CD4-positive, alpha-beta T cell (primary cell): ENCODE measurements at regions not wholly inside any gene's neighbourhood (a gene's known extent, or its start where the extent isn't known, plus 50 kb on each side); places are given as distances from the start of the nearest gene placed in this dataset.

ENCODE experiments used
- ATAC-seq: fragments of 200-7000 bp; cut with Tn5 transposase; one replicate; pipeline ENCODE4 v1.10.0; 2022; ENCODE audit warnings: mild to moderate bottlenecking; ENCODE audit not compliant: poor library complexity
- CTCF ChIA-PET: fragments of 350-600 bp; sonication (Branson Sonifier 250); formaldehyde crosslinking; loops from one replicate; lab custom pipeline; 2021; ENCODE audit warnings: antibody characterized with exemption, inconsistent platforms; lab: Charles Lee
- POLR2A ChIA-PET: fragments of 350-600 bp; sonication (Branson Sonifier 250); formaldehyde crosslinking; loops from one replicate; lab custom pipeline; 2021; ENCODE audit warnings: antibody characterized with exemption, inconsistent platforms; lab: Charles Lee
- DNase-seq, 14 experiments: peaks; one replicate each; pipeline ENCODE4 v3.0.0-alpha.2; 2013 to 2020; ENCODE audit warnings: mixed read lengths in 2 of 14
- H3K27ac ChIP-seq, 2 donors: one replicate each; pipeline versions ENCODE4 v1.5.1 to v1.7.0; 2013; ENCODE audit warnings: low read length in 2 of 2, low read depth in 1 of 2, mild to moderate bottlenecking in 1 of 2
- H3K27me3 ChIP-seq, 2 experiments: 1 replicate in 1 of 2; 2 replicates in 1 of 2; pipeline versions ENCODE4 v1.6.1 to v1.7.0; 2013; ENCODE audit warnings: low read length in 2 of 2, control low read depth in 1 of 2, mild to moderate bottlenecking in 1 of 2, moderate library complexity in 1 of 2; ENCODE audit not compliant: insufficient read depth in 2 of 2, control insufficient read depth in 1 of 2
- H3K36me3 ChIP-seq: one replicate; pipeline ENCODE4 v1.6.1; 2013; ENCODE audit warnings: low read length, control low read depth; ENCODE audit not compliant: insufficient read depth
- H3K4me1 ChIP-seq: one replicate; pipeline ENCODE4 v1.6.1; 2013; ENCODE audit warnings: low read length, control low read depth; ENCODE audit not compliant: insufficient read depth
- H3K4me3 ChIP-seq: one replicate; pipeline ENCODE4 v1.5.1; 2013; ENCODE audit warnings: mild to moderate bottlenecking, low read length, moderate library complexity
- H3K9me3 ChIP-seq, 2 experiments: 1 replicate in 1 of 2; 2 replicates in 1 of 2; pipeline versions ENCODE4 v1.6.1 to v1.7.0; 2013; ENCODE audit warnings: low read length in 2 of 2, mild to moderate bottlenecking in 2 of 2, control low read depth in 1 of 2, moderate library complexity in 1 of 2; ENCODE audit not compliant: control insufficient read depth in 1 of 2, insufficient read depth in 1 of 2
- H3K27ac Mint-ChIP-seq: one replicate; pipeline ENCODE4 v1.8.0; 2020; ENCODE audit warnings: mixed read lengths
- H3K27me3 Mint-ChIP-seq: one replicate; pipeline ENCODE4 v1.8.0; 2021; ENCODE audit warnings: mixed read lengths
- H3K36me3 Mint-ChIP-seq: one replicate; pipeline ENCODE4 v1.8.0; 2021; ENCODE audit warnings: low read depth, mixed read lengths
- H3K4me1 Mint-ChIP-seq: one replicate; pipeline ENCODE4 v1.8.0; 2021; ENCODE audit warnings: low read depth, mixed read lengths
- H3K4me3 Mint-ChIP-seq: one replicate; pipeline ENCODE4 v1.8.0; 2020; ENCODE audit warnings: mild to moderate bottlenecking, mixed read lengths
- H3K9me3 Mint-ChIP-seq: one replicate; pipeline ENCODE4 v1.8.0; 2020; ENCODE audit warnings: mixed read lengths
- CTCF ChIP-seq: fragments of 200-600 bp; IDR thresholded peaks from one replicate; pipeline ENCODE4 v1.8.0; 2022; ENCODE audit warnings: antibody characterized with exemption, mild to moderate bottlenecking
- intact Hi-C, 2 experiments: fragments of 100-400 bp; cut with DNase I in 1 of 2; cut with micrococcal nuclease in 1 of 2; formaldehyde crosslinking; loops; one replicate each; pipeline versions ENCODE4 v1.15.1 to v1.9.0; 2023 to 2025; cut with DNase I, micrococcal nuclease

- no peaks in the 10 kb centered on the region for H3K27me3 ChIP-seq
- peaks cover 0 to 2% of the 10 kb centered on the region in 2 experiments for H3K9me3 ChIP-seq
- no peaks in the 10 kb centered on the region for H3K36me3 ChIP-seq
- Mint-ChIP-seq H3K36me3 (no peaks in the 10 kb centered on the region), H3K27me3 (peaks cover 5% of the 10 kb centered on the region), H3K4me3 (no peak overlapping the region), H3K27ac (no peak overlapping the region), H3K9me3 (no peaks in the 10 kb centered on the region), H3K4me1 (no peaks in the 10 kb centered on the region)
- H3K4me3 ChIP-seq: no peak overlapping the region
- no peak for TF ChIP-seq CTCF
- ATAC-seq (no peak), DNase-seq (no peak)
- ChIA-PET CTCF (no interaction called here), POLR2A (no interaction called here)
- H3K27ac ChIP-seq: no peak overlapping the region
- intact Hi-C loops: no loop called here
- H3K4me1 ChIP-seq: no peaks in the 10 kb centered on the region
Measured at GRCh38 chr3:33975463-33975862, 177.0 kb downstream of the PDCD6IP start.

GRCh38 chr3:33977227-33977626, 178.8 kb downstream of the PDCD6IP start:
- no peak for DNase-seq
- Mint-ChIP-seq H3K27me3 (no peaks in the 10 kb centered on the region), H3K4me1 (no peaks in the 10 kb centered on the region), H3K27ac (no peak overlapping the region), H3K36me3 (no peaks in the 10 kb centered on the region), H3K4me3 (no peak overlapping the region), H3K9me3 (no peaks in the 10 kb centered on the region)
- Histone ChIP-seq H3K27me3 (no peaks in the 10 kb centered on the region), H3K36me3 (no peaks in the 10 kb centered on the region), H3K27ac (no peak overlapping the region), H3K9me3 (no peaks in the 10 kb centered on the region), H3K4me3 (no peak overlapping the region), H3K4me1 (no peaks in the 10 kb centered on the region)
- no peak for ATAC-seq
- ChIA-PET CTCF (no interaction called here), POLR2A (no interaction called here)
- no peak for TF ChIP-seq CTCF
- intact Hi-C loops: no loop called here

- Mint-ChIP-seq H3K27me3 (no peaks in the 10 kb centered on the region), H3K36me3 (no peaks in the 10 kb centered on the region), H3K4me1 (no peaks in the 10 kb centered on the region), H3K9me3 (no peaks in the 10 kb centered on the region), H3K27ac (no peak overlapping the region), H3K4me3 (no peak overlapping the region)
- no peaks in the 10 kb centered on the region for H3K4me1 ChIP-seq
- no peaks in the 10 kb centered on the region for H3K36me3 ChIP-seq
- no peak overlapping the region for H3K27ac ChIP-seq
- no peak for DNase-seq
- ChIA-PET POLR2A (no interaction called here), CTCF (no interaction called here)
- no peak overlapping the region for H3K4me3 ChIP-seq
- TF ChIP-seq CTCF: no peak
- no peaks in the 10 kb centered on the region for H3K9me3 ChIP-seq
- H3K27me3 ChIP-seq: no peaks in the 10 kb centered on the region
- intact Hi-C loops: no loop called here
- ATAC-seq: no peak
Measured at GRCh38 chr3:33980252-33980651, 181.8 kb downstream of the PDCD6IP start.
